ENCODE measurements at regions not wholly inside any gene's neighbourhood (a gene's known extent, or its start where the extent isn't known, plus 50 kb on each side); places are given as distances from the start of the nearest gene placed in this dataset.

DNA sequence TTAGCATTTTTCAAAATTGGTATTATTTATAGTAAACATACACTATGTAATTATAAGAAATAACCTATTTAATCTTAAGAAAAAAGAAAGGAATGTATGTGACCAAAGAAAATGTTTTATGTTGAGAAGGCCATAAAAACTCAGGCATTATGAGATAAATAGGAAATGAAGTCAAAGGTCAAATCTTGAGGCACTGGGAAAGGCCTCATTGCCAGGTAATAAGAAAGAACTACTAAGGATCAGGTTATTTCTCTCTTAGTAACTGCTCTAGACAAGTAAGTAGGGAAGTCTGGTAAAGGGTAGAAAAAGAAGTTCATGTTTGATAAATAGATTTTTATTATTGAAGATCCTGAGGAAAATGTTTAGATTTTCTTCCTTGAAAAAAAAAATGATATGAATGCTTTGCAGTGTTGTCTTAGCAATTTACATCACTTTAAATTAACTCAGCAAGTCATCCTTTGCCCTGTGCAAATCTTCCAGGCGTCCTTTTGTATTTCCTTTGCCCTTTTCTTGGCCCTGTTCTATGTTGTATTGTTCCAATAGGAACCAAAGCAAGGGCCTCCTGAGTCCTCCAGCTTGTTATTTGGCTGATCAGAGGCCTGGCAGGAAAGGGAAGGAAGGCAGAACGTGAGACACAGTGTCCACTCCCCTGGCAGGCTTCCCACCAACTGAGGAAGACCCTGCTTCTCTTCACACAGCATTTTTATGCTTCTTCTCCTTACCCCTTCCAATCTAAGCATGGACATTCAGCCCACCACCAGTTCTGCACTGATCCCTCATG lies 260.4 kb upstream of the MIR17HG start:
- TF ChIP-seq POLR2A (IDR thresholded peaks at IDR 0.05; ENCODE audit: low read depth, low read length) (no peak), TAF1 (IDR thresholded peaks at IDR 0.05; ENCODE audit: borderline replicate concordance, low read depth, low read length) (no peak), POLR2AphosphoS5 (IDR thresholded peaks at IDR 0.05; ENCODE audit: low read depth, low read length) (no peak)
- FAIRE-seq, result no peak

DNA sequence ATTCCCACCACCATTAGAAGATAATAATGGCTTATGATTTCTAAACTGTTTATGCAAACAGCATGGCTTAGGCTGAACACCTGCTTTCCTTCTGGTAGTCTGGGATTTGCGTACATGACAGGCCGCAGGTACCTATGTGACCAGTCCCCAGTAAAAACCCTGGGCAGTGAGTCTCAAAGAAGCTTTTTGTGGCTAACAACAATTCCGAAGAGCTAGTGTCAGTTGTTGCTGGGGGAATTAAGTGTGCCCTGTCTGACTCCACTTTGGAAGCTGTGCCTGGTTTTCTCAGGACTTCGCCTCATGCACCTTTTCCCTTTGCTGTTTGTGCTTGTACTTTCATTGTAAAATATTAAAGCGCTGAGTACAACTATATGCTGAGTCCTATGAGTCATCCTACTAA lies 250.2 kb upstream of the MIR17HG start:
- DNase-seq (ENCODE audit: insufficient read length) (no peak), FAIRE-seq (no peak)
- no peak for TF ChIP-seq TAF1 (IDR thresholded peaks at IDR 0.05; ENCODE audit: borderline replicate concordance, low read depth, low read length)
- TF ChIP-seq POLR2AphosphoS5 (IDR thresholded peaks at IDR 0.05; ENCODE audit: low read depth, low read length), result no peak
- TF ChIP-seq POLR2A (IDR thresholded peaks at IDR 0.05; ENCODE audit: low read depth, low read length), result no peak

More for the DNA sequence above, 260.4 kb upstream of the MIR17HG start:
- no peak for DNase-seq (ENCODE audit: insufficient read length)

DNA sequence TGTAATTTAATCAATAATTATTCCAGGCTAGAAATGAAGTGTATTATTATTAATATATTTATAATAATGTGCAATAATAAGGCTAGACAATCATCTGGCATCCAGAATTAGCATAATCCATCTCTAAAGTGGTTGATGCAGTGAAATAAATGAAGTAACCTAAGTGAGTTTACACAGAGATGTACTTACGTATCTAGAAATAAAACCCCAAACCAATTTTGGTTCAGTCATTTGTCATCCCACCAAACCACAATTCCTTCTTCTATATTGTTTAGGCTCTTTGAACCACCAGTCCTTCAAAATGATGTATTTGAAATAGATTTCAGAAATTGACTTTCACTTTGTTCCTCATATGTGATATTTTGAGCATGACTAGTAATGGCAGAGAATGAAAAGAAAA lies 247.6 kb upstream of the MIR17HG start:
- no peak for TF ChIP-seq POLR2AphosphoS5 (IDR thresholded peaks at IDR 0.05; ENCODE audit: low read depth, low read length)
- FAIRE-seq (no peak), DNase-seq (ENCODE audit: insufficient read length) (no peak)

DNA sequence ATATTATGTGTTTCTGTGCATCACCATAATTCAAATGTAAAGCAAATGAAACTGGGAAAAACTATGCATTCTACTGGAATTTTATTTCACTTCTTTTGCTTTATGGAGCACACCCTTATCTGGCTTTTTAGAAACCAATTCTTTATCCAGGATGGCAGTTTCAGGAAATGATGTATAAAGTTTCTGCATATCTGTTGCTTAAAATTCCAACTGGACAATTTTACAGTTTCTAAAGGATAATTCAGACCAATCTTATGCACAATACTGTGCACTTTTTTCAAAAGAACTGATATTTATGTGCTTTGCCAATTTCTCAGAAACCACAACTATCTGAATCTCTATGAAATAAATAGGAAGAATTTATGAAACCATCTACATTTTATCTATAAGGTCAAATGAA lies 246.5 kb upstream of the MIR17HG start:
- TF ChIP-seq POLR2A (IDR thresholded peaks at IDR 0.05; ENCODE audit: low read depth, low read length) (no peak), TAF1 (IDR thresholded peaks at IDR 0.05; ENCODE audit: borderline replicate concordance, low read depth, low read length) (no peak), POLR2AphosphoS5 (IDR thresholded peaks at IDR 0.05; ENCODE audit: low read depth, low read length) (no peak)
- DNase-seq (ENCODE audit: insufficient read length) (no peak), FAIRE-seq (no peak)

DNA sequence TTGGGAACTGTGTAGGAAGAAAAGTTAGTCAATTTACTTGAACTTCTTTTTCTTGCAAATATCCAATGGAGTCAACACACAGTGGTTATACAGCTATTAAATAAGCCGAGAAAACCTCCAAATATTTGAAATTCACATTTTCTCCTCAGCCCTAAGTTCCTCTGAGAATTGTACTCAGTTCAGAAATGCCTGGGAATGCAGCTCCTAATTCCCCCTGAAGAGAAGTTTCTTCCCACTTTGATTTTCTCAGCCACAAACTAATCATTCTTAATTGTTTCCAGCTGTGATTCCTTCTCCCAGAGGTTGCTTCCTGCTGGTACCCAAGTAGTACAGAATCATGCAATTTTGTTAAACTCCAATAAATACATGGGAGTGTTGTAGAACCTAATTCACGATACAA lies 246.1 kb upstream of the MIR17HG start:
- FAIRE-seq (no peak), DNase-seq (ENCODE audit: insufficient read length) (no peak)
- TF ChIP-seq POLR2A (IDR thresholded peaks at IDR 0.05; ENCODE audit: low read depth, low read length) (no peak), TAF1 (IDR thresholded peaks at IDR 0.05; ENCODE audit: borderline replicate concordance, low read depth, low read length) (no peak), POLR2AphosphoS5 (IDR thresholded peaks at IDR 0.05; ENCODE audit: low read depth, low read length) (no peak)

DNA sequence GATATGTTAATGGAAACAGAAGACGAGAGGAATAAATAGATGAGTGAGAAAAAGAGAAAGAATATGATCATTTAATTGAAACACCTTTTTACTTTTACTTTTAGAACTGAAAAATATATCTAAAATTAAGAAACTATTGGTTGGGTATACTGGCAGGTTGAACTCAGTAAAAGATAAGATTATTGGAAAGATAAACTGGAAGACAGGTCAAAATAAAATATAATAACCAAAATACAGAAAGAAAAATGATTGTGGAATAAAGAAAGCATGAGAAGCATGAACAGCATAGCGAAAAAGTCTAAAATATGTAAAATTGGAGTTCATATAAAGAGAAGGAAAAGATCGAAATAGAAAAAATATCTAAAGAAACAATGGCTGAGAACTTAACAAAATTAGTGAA lies 242.2 kb upstream of the MIR17HG start:
- FAIRE-seq (no peak), DNase-seq (ENCODE audit: insufficient read length) (no peak)
- TF ChIP-seq TAF1 (IDR thresholded peaks at IDR 0.05; ENCODE audit: borderline replicate concordance, low read depth, low read length), result no peak
- TF ChIP-seq POLR2AphosphoS5 (IDR thresholded peaks at IDR 0.05; ENCODE audit: low read depth, low read length), result no peak
- no peak for TF ChIP-seq POLR2A (IDR thresholded peaks at IDR 0.05; ENCODE audit: low read depth, low read length)

DNA sequence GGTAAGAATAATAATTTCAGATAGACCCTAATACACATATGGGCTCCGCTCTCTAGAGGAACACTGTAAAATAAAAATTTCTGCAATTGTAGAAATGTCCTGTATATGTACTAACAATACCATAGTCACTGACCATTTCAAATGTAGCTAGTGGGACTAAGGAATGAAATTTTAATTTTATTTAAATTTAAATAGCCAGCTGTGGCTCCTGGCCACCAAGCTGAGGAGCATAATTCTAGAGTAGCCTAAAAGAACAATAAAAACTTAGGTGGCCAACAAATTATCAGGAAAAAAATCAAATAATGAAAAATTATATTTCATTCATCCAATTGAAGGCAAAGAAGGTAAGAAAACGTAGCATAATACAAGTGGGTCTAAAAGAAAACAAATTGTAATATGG lies 240.9 kb upstream of the MIR17HG start:
- TF ChIP-seq POLR2A (IDR thresholded peaks at IDR 0.05; ENCODE audit: low read depth, low read length), result no peak
- TF ChIP-seq TAF1 (IDR thresholded peaks at IDR 0.05; ENCODE audit: borderline replicate concordance, low read depth, low read length), result no peak
- no peak for TF ChIP-seq POLR2AphosphoS5 (IDR thresholded peaks at IDR 0.05; ENCODE audit: low read depth, low read length)
- DNase-seq (ENCODE audit: insufficient read length), result no peak
- no peak for FAIRE-seq

DNA sequence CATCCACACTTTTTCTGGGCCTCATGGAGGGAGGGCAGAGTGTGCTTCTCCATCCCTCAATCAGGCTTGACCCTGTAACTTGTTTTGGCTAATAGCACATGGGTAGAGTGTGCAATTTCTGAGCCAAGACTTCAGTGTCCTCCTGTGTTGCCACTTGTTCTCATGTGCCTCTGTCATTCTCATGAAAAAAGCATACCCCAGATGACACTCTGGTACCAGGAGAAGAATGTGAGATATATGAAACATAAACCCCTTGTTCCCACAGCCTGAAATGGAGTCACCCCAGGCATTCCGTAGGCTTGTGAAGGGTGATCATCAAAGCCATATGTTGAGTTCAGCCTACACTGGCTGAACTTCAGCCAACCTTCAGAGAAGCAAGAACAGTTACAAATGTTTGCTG lies 239.2 kb upstream of the MIR17HG start:
- no peak for TF ChIP-seq POLR2AphosphoS5 (IDR thresholded peaks at IDR 0.05; ENCODE audit: low read depth, low read length)
- no peak for TF ChIP-seq POLR2A (IDR thresholded peaks at IDR 0.05; ENCODE audit: low read depth, low read length)
- TF ChIP-seq TAF1 (IDR thresholded peaks at IDR 0.05; ENCODE audit: borderline replicate concordance, low read depth, low read length), result no peak
- DNase-seq (ENCODE audit: insufficient read length) (no peak), FAIRE-seq (no peak)

DNA sequence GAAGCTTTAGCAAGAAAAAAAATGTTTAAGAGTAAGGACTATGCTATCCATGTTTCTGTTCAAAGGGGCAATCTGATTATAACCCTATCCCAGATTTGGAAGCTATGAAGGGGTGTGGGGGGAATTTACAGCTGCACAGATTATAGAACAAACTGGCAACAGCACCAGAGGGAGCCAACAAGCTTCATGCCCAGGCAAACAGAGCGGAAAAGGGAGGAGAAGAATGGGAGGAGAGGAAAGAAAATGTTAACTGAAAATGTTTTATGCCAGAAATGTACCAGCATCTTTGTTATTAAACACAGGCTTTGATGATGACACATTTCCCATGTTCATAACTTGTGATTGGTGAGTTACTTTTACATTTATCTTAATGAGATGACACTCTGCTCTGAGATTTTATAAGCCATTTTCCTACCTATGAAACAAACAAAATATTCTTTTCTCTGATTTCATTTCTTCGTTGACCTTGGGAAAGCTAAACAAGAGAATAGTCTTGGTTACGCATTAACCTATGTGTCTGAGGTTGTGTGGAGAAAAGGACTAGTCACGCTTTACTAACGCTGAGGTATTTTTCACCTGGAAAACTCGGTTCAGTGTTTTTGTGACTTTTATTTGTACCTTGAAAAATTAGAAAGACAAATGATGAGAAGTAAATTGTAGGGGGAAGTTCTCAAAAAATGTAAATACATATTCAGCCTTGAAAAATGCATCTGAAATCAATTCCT lies 235.8 kb upstream of the MIR17HG start:
- DNase-seq (ENCODE audit: insufficient read length) (no peak), FAIRE-seq (no peak)
- no peak for TF ChIP-seq POLR2AphosphoS5 (IDR thresholded peaks at IDR 0.05; ENCODE audit: low read depth, low read length)
- no peak for TF ChIP-seq TAF1 (IDR thresholded peaks at IDR 0.05; ENCODE audit: borderline replicate concordance, low read depth, low read length)
- no peak for TF ChIP-seq POLR2A (IDR thresholded peaks at IDR 0.05; ENCODE audit: low read depth, low read length)

DNA sequence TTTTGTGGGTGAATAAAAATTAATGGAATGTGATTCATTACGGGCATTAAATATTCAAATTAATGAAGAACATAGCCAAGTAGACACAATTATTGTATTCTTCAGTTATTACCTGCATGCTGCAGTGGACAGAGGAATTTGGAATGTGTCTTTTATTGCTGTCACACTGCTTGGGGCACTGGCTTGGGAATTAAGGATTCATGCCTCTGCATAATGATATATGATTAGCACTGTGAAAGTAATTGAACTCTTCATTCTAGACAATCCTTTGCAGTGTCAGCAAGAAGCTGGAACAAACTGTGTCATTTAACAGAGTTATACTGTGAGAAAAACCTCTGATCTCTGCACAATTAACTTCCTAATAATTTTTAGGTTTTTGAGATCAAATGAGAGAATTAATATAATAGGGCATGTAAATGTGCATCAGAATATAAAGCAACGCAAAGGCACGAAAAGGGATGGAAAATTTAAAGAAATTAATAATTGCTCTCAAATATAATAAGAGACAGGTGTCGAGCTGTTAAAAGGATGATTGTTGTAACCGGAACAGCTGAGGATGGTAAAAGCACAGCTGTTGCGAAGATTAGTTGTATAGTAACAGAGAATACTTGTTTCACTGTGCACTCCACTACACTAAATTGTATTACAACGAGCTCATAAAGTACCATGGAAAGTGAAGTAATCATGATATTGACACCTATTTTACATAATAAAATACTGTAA lies 235.1 kb upstream of the MIR17HG start:
- TF ChIP-seq POLR2A (IDR thresholded peaks at IDR 0.05; ENCODE audit: low read depth, low read length) (no peak), TAF1 (IDR thresholded peaks at IDR 0.05; ENCODE audit: borderline replicate concordance, low read depth, low read length) (no peak), POLR2AphosphoS5 (IDR thresholded peaks at IDR 0.05; ENCODE audit: low read depth, low read length) (no peak)
- no peak for DNase-seq (ENCODE audit: insufficient read length)
- no peak for FAIRE-seq

DNA sequence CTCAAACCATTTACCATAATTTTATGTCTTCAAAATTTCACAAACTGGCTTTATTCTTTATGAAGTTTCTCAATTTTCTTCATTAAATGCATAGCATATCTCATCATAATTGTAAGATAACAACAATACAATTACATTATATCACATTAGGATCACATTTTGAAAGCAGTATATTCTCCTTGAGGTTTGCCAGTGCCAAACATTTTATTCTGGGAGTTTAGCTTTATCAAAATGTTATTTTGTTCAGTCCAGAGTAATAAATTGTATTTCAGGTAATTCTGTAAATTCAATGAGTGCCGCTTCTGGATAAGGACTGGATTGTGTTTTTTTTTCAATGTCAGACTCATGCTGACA lies 234.6 kb upstream of the MIR17HG start:
- DNase-seq (ENCODE audit: insufficient read length) (no peak), FAIRE-seq (no peak)
- no peak for TF ChIP-seq TAF1 (IDR thresholded peaks at IDR 0.05; ENCODE audit: borderline replicate concordance, low read depth, low read length)
- TF ChIP-seq POLR2AphosphoS5 (IDR thresholded peaks at IDR 0.05; ENCODE audit: low read depth, low read length), result no peak

DNA sequence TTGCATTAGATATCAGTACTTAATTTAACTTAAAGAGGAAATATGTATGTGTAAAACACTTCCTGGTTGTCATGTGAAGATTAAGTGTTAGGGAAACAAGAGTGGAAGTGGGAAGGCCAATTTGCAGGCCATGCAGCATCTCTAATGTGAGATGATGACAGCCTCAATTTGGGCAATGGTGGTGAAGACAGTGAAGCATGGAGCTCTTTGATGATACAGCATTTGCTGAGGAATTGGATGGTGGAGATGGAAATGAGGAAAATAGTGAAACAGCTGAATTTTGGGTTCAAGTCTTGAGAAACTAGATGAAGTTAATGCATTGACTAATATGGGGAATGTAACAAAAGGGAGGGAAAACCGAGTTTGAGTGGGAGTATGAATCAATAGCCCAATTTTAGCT lies 231.7 kb upstream of the MIR17HG start:
- DNase-seq (ENCODE audit: insufficient read length) (no peak), FAIRE-seq (no peak)
- TF ChIP-seq POLR2A (IDR thresholded peaks at IDR 0.05; ENCODE audit: low read depth, low read length), result no peak
- no peak for TF ChIP-seq POLR2AphosphoS5 (IDR thresholded peaks at IDR 0.05; ENCODE audit: low read depth, low read length)
- no peak for TF ChIP-seq TAF1 (IDR thresholded peaks at IDR 0.05; ENCODE audit: borderline replicate concordance, low read depth, low read length)

Data from GM12892 (cell line).